Right ventricle myocardium superior (tissue), 1 donor: ENCODE measurements at regions not wholly inside any gene's neighbourhood (a gene's known extent, or its start where the extent isn't known, plus 50 kb on each side); places are given as distances from the start of the nearest gene placed in this dataset.

Experiments
- ATAC-seq: fragments of 200-7000 bp; cut with Tn5 transposase; one replicate; pipeline ENCODE4 v1.9.1; 2020; ENCODE audit warnings: mild to moderate bottlenecking; ENCODE audit not compliant: poor library complexity
- DNase-seq: peaks from one replicate; pipeline ENCODE4 v3.0.0-alpha.2; 2020
- intact Hi-C: fragments of 100-400 bp; cut with DNase I; formaldehyde crosslinking; loops from one replicate; pipeline ENCODE4 v1.11.2; 2022
- donor health status: DM: no; HTN: yes; CAD: no; lungs with severe emphysema.

GRCh38 chr11:79592824-79593223, 152.0 kb upstream of the TENM4 start:
- no peak for DNase-seq
- intact Hi-C loops: no loop called here
- ATAC-seq: no peak

- ATAC-seq (no peak), DNase-seq (no peak)
- intact Hi-C loops: no loop called here
Observed at GRCh38 chr11:79592406-79592805, 151.6 kb upstream of the TENM4 start.

- intact Hi-C loops: no loop called here
- DNase-seq (no peak), ATAC-seq (no peak)
Observed at GRCh38 chr11:79582434-79582833, 141.6 kb upstream of the TENM4 start.

DNA sequence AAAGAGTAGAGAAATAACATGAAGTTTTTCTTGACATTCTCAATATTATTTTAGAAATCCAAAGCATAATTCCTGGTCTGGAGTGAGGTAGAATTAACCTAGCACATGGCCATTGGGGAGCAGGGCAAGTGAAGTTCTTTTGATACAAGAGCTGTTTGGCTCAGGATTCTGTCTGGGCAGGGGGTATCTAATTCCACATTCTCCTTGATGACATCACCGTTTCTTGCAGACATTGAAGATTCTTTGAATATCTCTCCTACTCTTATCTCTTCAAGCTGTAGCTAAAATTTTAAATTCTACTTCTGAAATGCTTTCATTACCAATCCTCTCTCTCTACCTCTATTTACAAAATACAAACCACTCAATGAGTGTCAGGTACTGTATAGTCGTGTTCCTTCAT, 138.2 kb upstream of the TENM4 start:
- no peak for ATAC-seq
- DNase-seq: no peak
- intact Hi-C loops: no loop called here

GRCh38 chr11:79578116-79578515, 137.3 kb upstream of the TENM4 start:
- DNase-seq: no peak

GRCh38 chr11:79575701-79576100, 134.9 kb upstream of the TENM4 start:
- ATAC-seq: no peak
- intact Hi-C loops: no loop called here
- no peak for DNase-seq

More at GRCh38 chr11:79578116-79578515, 137.3 kb upstream of the TENM4 start:
- ATAC-seq: no peak
- intact Hi-C loops: no loop called here

- ATAC-seq (no peak), DNase-seq (no peak)
- intact Hi-C loops: no loop called here
Observed at GRCh38 chr11:79570104-79570503, 129.3 kb upstream of the TENM4 start.

DNA sequence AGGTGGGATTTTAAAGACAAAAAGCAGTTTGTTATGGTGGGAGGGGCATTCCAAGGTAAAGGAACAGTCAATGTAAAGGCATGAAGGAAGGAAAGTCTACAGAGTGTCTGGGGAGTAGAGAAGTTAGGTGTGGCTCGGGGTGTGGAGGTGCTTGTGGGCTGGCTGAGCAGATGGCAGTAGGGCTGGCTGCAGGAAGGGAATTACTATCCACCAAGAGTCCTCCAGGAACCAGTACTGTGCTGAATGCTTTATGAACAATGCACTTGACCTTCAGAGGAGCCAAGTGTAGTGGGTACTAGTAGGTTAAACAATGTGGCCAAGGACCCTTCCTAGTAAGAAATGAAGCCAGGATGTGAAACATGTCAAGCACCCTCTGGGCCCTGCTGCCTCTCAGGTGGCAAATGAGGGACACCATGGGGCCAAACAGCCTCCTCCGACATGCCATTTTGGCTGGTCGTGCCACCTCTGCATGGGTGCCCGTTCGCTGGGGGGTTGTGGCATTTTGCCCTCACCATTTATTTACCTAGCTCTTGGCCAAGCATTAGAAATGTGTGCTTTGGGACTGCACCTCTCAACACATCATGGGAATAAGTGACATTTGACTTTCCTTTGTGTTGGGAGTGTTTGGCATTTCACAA, 123.6 kb upstream of the TENM4 start:
- ATAC-seq (no peak), DNase-seq (no peak)
- intact Hi-C loops: no loop called here

- intact Hi-C loops: no loop called here
- no peak for DNase-seq
- no peak for ATAC-seq
Observed at GRCh38 chr11:79561496-79561895, 120.7 kb upstream of the TENM4 start.

DNA sequence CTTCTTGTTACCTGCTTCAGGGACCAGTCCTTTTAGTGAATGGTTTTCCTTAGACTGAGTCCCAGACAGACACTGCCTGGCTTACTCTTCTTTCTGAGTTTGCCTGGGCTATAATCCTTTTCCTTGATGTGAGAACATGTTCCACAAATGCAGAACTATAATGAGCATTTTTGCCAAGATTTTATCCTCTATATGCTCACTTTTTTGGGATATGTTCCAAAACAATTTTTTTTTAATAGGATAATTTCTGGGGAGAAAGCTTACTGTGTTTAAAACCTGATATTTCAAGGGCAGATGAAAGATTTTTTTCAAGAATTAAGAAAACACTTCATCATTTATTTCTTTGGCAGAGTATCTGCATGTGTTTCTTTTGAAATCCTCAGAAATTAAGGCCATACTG, 110.0 kb upstream of the TENM4 start:
- intact Hi-C loops: no loop called here
- ATAC-seq (no peak), DNase-seq (no peak)

- ATAC-seq (no peak), DNase-seq (no peak)
- intact Hi-C loops: no loop called here
Observed at GRCh38 chr11:79547256-79547655, 106.4 kb upstream of the TENM4 start.

DNA sequence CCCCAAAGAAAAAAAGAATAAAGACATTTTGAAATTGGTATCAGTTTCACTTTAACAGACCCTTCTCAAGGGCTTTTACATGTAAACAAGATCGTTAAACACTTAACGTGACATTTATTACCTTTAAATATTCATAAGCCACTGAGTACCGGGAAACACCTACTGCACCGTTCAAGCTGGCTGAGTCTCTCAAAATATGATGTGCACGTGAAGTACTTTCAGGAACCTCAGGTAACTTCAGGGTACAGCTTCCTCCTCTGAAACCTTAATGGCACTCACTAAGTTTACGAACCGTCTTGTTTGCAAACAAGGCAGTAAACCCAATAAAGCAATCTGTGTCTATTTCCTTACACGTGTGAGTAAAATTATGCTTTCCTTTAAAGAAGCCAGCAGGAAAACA, 105.5 kb upstream of the TENM4 start:
- DNase-seq (no peak), ATAC-seq (no peak)
- intact Hi-C loops: no loop called here

DNA sequence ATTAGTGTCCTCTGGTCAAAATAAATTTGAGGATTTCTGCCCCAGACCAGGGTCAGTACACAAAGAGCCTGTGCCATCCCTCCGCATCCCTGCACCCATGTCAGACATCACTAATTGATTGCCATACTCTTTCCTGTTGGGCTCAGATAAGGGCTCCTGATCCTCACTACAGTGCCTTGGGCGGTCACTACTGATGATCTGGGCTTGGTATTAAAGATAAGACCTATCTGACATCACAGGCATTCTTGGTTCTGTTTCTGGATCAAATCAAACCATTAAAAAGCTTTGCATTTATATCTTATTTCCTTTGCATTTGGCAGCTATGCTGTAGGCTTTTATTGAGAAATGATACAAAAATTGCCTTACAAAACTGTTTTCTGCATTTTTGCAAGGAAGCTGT, 103.5 kb upstream of the TENM4 start:
- DNase-seq (no peak), ATAC-seq (no peak)
- intact Hi-C loops: no loop called here

DNA sequence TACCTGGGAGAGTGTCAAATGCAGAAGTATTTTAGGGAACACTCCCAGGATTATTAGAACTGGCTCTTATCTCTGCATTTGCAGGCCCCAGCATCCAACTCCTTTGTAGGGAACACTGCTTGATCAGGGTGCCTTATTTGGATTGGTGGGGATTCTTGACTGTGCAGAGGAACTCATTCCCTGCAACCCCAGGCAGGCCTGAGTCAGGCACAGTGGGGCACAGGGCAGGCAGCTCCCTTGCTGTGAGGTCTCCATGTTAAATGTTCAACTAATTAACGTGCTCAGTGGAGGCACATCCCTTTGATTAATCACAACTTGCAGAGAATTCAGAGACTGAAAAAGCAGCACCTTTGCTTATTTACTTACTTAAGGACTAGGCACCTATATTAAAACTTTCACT, 102.3 kb upstream of the TENM4 start:
- no peak for ATAC-seq

GRCh38 chr11:79541466-79541865, 100.6 kb upstream of the TENM4 start:
- peak; percentile 29 for ATAC-seq

More for the DNA sequence above, 102.3 kb upstream of the TENM4 start:
- no peak for DNase-seq
- intact Hi-C loops: no loop called here

GRCh38 chr11:79538775-79539174, 97.9 kb upstream of the TENM4 start:
- no peak for DNase-seq
- intact Hi-C loops: no loop called here

More at GRCh38 chr11:79541466-79541865, 100.6 kb upstream of the TENM4 start:
- intact Hi-C loops: no loop called here
- DNase-seq: no peak

GRCh38 chr11:79536155-79536917, 95.5 kb upstream of the TENM4 start:
- ATAC-seq (peak; percentile 60), DNase-seq (no peak)
- intact Hi-C loops: no loop called here

More at GRCh38 chr11:79538775-79539174, 97.9 kb upstream of the TENM4 start:
- no peak for ATAC-seq

DNA sequence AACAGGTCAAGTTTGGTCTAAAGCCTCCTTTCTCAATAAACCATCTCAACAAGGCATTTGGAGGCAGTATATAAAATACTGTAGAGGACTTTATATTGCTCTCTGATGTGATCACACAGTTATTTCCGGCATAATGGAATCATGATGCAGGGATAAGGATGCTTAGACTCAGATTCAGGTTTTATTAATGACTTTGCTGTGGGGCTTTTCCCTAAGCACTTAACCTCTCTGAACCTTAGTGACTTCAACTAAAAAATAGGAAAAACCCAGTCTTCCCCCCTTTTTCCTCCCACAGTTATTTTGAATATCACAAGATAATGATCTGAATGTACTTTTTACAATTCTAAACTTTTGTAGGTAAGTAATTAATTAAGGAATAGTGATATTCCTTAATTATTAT, 94.8 kb upstream of the TENM4 start:
- no peak for ATAC-seq
- intact Hi-C loops: no loop called here
- DNase-seq: no peak

- ATAC-seq (no peak), DNase-seq (no peak)
- intact Hi-C loops: no loop called here
Observed at GRCh38 chr11:79525257-79525656, 84.4 kb upstream of the TENM4 start.

DNA sequence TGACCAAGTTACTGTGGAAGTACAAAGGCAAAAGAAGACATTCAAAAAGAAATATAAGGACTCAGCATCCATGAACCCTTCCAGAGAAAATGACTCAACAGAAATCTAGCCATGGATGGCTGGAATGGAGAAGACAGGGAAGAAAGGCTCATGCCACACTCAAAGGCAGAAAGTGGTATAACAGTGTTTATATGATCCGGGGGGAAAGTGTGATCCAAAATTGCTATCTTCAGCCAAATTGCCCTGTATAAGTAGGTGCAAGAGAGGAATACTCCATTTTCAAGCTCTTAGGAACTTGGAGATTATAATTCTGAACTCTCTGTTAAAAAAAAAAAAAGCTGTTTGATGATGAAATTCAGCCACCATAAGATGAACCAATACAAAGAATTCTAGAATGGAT, 81.8 kb upstream of the TENM4 start:
- ATAC-seq: no peak
- intact Hi-C loops: no loop called here
- no peak for DNase-seq
